ENCODE measurements at regions not wholly inside any gene's neighbourhood (a gene's known extent, or its start where the extent isn't known, plus 50 kb on each side); places are given as distances from the start of the nearest gene placed in this dataset.

DNA sequence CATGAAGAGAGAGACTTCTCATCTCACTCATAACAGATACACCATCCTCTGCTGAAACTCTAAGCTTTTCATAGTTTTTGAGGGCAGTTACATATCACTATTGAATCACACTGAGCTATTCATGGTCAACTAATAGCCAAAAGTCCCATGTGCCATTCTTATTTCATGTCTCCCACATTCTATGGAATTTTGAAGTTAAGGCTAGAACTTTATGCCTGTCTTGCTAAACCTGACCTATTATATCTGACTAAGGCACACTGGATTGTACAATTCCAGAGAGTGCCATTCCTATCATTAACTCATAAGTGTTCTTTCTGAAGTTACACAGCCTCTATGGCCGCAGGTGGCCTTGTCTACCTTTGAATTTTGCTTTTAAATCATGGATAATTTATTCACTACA, 254.3 kb downstream of the PTPRC start:
- Mint-ChIP-seq H3K4me1 (ENCODE audit: low read depth) (peaks cover 5% of the 10 kb centered on the region), H3K9me3 (no peaks in the 10 kb centered on the region), H3K36me3 (ENCODE audit: low read depth) (peaks cover 11% of the 10 kb centered on the region), H3K27me3 (no peaks in the 10 kb centered on the region), H3K27ac (no peak overlapping the region), H3K4me3 (no peak overlapping the region)
- ChIA-PET POLR2A (no interaction called here), CTCF (interaction anchor here (1.0 to 2.8 kb wide), 2 partner anchors 10 to 220 kb away, joined by 4 to 10 read pairs; no protein-coding TSS in a partner anchor)
- DNase-seq: no peak
- ATAC-seq: no peak
- TF ChIP-seq, protein P1, sequence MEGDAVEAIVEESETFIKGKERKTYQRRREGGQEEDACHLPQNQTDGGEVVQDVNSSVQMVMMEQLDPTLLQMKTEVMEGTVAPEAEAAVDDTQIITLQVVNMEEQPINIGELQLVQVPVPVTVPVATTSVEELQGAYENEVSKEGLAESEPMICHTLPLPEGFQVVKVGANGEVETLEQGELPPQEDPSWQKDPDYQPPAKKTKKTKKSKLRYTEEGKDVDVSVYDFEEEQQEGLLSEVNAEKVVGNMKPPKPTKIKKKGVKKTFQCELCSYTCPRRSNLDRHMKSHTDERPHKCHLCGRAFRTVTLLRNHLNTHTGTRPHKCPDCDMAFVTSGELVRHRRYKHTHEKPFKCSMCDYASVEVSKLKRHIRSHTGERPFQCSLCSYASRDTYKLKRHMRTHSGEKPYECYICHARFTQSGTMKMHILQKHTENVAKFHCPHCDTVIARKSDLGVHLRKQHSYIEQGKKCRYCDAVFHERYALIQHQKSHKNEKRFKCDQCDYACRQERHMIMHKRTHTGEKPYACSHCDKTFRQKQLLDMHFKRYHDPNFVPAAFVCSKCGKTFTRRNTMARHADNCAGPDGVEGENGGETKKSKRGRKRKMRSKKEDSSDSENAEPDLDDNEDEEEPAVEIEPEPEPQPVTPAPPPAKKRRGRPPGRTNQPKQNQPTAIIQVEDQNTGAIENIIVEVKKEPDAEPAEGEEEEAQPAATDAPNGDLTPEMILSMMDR (IDR thresholded peaks at IDR 0.05): no peak
- intact Hi-C loops (cut with micrococcal nuclease): no loop called here

DNA sequence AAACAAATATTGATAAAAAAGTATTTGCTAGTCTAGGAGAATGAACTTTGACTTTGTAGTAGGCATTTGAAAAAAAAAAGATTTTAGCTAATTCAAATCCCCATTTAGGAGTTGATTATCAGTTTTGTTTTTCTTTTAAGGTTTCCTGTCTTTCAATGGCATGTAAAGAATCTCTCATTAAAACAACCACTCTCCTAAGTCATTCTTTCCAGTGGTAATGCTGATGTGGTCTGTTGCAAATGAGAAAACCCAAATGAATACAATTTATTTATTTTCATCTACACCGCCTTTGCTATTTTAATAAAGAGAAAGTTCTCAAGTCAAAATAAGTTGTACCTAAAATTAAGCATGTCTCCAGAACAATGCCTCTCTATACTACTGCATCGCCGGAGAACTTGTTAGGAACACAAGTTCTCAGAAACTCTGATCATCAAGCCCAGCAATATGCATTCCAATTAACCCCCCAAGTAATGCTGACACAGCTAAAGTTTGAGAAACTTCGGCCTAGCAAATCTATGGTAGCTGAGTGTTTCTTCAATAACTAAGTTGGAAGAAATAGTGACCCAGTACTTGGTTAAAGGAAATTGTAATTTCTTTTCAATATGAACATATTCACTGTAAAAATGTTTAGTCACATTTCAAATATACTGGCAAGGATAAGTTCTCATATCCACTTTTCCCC, 255.1 kb downstream of the PTPRC start:
- Mint-ChIP-seq H3K27me3 (no peaks in the 10 kb centered on the region), H3K9me3 (no peaks in the 10 kb centered on the region), H3K4me3 (no peak overlapping the region), H3K36me3 (ENCODE audit: low read depth) (peaks cover 11% of the 10 kb centered on the region), H3K4me1 (ENCODE audit: low read depth) (peaks cover 5% of the 10 kb centered on the region), H3K27ac (no peak overlapping the region)
- DNase-seq: no peak
- ChIA-PET POLR2A (interaction anchor here (0.6 kb wide), 1 partner anchor 25 kb away, joined by 3 read pairs; no protein-coding TSS in a partner anchor), CTCF (interaction anchor here (1.9 to 2.8 kb wide), 2 partner anchors 13 to 219 kb away, joined by 4 to 10 read pairs; no protein-coding TSS in a partner anchor)
- ATAC-seq: no peak
- intact Hi-C loops (cut with micrococcal nuclease): no loop called here
- TF ChIP-seq, protein P1 (IDR thresholded peaks at IDR 0.05): no peak

DNA sequence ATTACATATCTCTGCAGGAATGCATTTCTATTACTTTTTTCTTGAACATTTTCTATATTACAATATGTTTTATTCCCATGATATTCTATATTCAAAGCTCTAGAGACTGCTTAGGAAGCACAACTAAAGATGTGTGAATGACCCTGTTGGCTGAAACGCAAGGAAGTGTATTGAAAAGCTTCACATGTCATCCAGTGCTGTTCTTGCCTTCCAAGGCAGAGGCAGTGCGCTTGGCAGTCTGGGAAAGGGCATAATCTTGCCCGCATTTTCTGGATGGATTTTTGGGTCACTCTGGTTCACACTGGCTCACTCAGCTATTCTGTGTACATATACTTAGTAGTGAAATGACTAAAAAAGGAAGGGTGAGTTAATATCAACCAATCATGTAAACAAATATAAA, 262.4 kb downstream of the PTPRC start:
- H3K36me3 Mint-ChIP-seq (ENCODE audit: low read depth): peaks cover 14% of the 10 kb centered on the region

DNA sequence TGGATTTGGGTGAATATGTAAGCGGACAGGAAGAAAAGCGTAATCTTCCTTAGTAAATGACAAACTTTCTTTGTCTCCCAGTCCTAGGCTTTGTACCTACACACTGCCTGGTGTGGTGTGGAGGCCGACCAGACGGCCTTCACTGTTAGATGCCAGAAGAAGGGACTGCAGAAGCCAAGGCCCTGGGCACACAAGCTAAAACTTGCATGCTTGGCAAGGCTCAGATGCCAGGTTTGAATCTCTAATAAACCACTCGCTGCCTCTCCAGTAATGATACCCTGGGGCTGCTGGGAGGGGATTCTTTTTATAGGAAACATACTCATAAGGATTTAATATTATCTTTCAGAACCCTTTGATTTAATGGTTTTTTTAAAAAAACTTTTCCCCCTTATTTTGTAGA, 263.8 kb downstream of the PTPRC start:
- ChIA-PET CTCF (interaction anchor here (1.4 to 2.1 kb wide), 4 partner anchors 10 to 211 kb away, joined by 4 to 6 read pairs (median 4); no protein-coding TSS in a partner anchor), POLR2A (no interaction called here)
- no peak for DNase-seq
- Mint-ChIP-seq H3K4me1 (ENCODE audit: low read depth) (peaks cover 26% of the 10 kb centered on the region), H3K27ac (no peak overlapping the region), H3K9me3 (no peaks in the 10 kb centered on the region), H3K4me3 (no peak overlapping the region), H3K36me3 (ENCODE audit: low read depth) (peaks cover 12% of the 10 kb centered on the region), H3K27me3 (no peaks in the 10 kb centered on the region)
- no peak for ATAC-seq
- TF ChIP-seq, protein P1 (IDR thresholded peaks at IDR 0.05): no peak
- intact Hi-C loops (cut with micrococcal nuclease): no loop called here

More for the DNA sequence above, 262.4 kb downstream of the PTPRC start:
- CTCF ChIA-PET: interaction anchor here (2.1 kb wide), 1 partner anchor 212 kb away, joined by 6 read pairs; no protein-coding TSS in a partner anchor
- Mint-ChIP-seq H3K27ac (no peak overlapping the region), H3K4me3 (no peak overlapping the region), H3K27me3 (no peaks in the 10 kb centered on the region), H3K9me3 (no peaks in the 10 kb centered on the region), H3K4me1 (ENCODE audit: low read depth) (peaks cover 16% of the 10 kb centered on the region)
- intact Hi-C loops (cut with micrococcal nuclease): no loop called here
- DNase-seq (no peak), ATAC-seq (no peak)
- POLR2A ChIA-PET: no interaction called here
- TF ChIP-seq, protein P1 (IDR thresholded peaks at IDR 0.05): no peak

DNA sequence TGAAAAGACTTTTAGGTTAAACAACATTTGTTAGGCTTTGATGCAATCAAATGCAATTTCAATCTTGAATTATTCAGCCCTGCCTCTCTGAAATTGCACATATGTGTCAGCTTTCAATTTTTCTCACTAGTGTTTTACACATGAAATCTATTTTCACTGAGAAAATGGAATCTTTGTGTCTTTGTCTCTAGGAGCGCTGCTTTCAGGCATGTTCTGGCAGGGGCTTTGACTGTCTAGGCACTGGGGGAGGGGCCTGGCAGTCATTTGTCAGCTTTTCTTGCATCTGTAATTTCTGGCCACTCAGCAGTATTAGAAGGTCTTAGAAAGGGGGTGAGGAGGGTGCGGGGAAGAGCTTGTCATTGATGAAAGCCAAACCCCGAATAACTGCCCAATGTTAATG, 264.4 kb downstream of the PTPRC start:
- H3K4me3 Mint-ChIP-seq: no peak overlapping the region
- peaks cover 27% of the 10 kb centered on the region for H3K4me1 Mint-ChIP-seq (ENCODE audit: low read depth)
- ChIA-PET CTCF (interaction anchor here (1.4 to 2.1 kb wide), 4 partner anchors 9 to 210 kb away, joined by 4 to 6 read pairs (median 4); no protein-coding TSS in a partner anchor), POLR2A (no interaction called here)
- intact Hi-C loops (cut with micrococcal nuclease): no loop called here
- H3K27ac Mint-ChIP-seq: no peak overlapping the region
- no peaks in the 10 kb centered on the region for H3K27me3 Mint-ChIP-seq
- H3K9me3 Mint-ChIP-seq: no peaks in the 10 kb centered on the region
- TF ChIP-seq, protein P1 (IDR thresholded peaks at IDR 0.05): no peak
- ATAC-seq (no peak), DNase-seq (no peak)
- H3K36me3 Mint-ChIP-seq (ENCODE audit: low read depth): peaks cover 12% of the 10 kb centered on the region

Data from activated CD8-positive, alpha-beta T cell treated with anti-CD3 and anti-CD28 coated beads for 36 hours (primary cell).